NOMO-1 treated with DMSO at 0.1 percent for 48 hours (cell line): ENCODE measurements at regions not wholly inside any gene's neighbourhood (a gene's known extent, or its start where the extent isn't known, plus 50 kb on each side); places are given as distances from the start of the nearest gene placed in this dataset.
"Not testable (repeated sequence)": the region's sequence is repeated elsewhere in the genome, so short reads cannot be mapped to it uniquely, and the experiment has no call there.

Experiments
- DNase-seq: peaks from one replicate; lab custom pipeline; 2025; ENCODE audit not compliant: unreplicated experiment; lab: John Stamatoyannopoulos, UW

- DNase-seq: no peak
Measured at GRCh38 chr7:37545619-37546534, 97.2 kb upstream of the ELMO1 start.

- DNase-seq: no peak
Measured at GRCh38 chr7:37546677-37547076, 98.0 kb upstream of the ELMO1 start.

- DNase-seq: no peak
Measured at GRCh38 chr7:37549076-37549931, 100.6 kb upstream of the ELMO1 start.

GRCh38 chr7:37550426-37550825, 101.8 kb upstream of the ELMO1 start:
- no peak for DNase-seq

- DNase-seq: no peak
Measured at GRCh38 chr7:37550872-37551271, 102.2 kb upstream of the ELMO1 start.

- no peak for DNase-seq
Measured at GRCh38 chr7:37552030-37552429, 103.4 kb upstream of the ELMO1 start.

GRCh38 chr7:37552439-37552838, 103.8 kb upstream of the ELMO1 start:
- not testable (repeated sequence) for DNase-seq

- DNase-seq: no peak
Measured at GRCh38 chr7:37555528-37555927, 106.9 kb upstream of the ELMO1 start.

- DNase-seq: no peak
Measured at GRCh38 chr7:37557571-37558209, 109.0 kb upstream of the ELMO1 start.

GRCh38 chr7:37558320-37559096, 109.8 kb upstream of the ELMO1 start:
- no peak for DNase-seq

- no peak for DNase-seq
Measured at GRCh38 chr7:37570145-37570544, 113.4 kb upstream of the GPR141 start.

- no peak for DNase-seq
Measured at GRCh38 chr7:37571806-37572205, 111.8 kb upstream of the GPR141 start.

- no peak for DNase-seq
Measured at GRCh38 chr7:37577412-37577811, 106.2 kb upstream of the GPR141 start.

- DNase-seq: no peak
Measured at GRCh38 chr7:37577901-37578300, 105.7 kb upstream of the GPR141 start.

- no peak for DNase-seq
Measured at GRCh38 chr7:37578350-37578749, 105.2 kb upstream of the GPR141 start.

GRCh38 chr7:37580376-37580775, 103.2 kb upstream of the GPR141 start:
- DNase-seq: no peak

- not testable (repeated sequence) for DNase-seq
Measured at GRCh38 chr7:37584651-37585463, 98.7 kb upstream of the GPR141 start.

- no peak for DNase-seq
Measured at GRCh38 chr7:37590824-37591223, 92.7 kb upstream of the GPR141 start.

GRCh38 chr7:37592366-37592765, 91.2 kb upstream of the GPR141 start:
- no peak for DNase-seq

- DNase-seq: no peak
Measured at GRCh38 chr7:37594602-37595001, 89.0 kb upstream of the GPR141 start.
